Right lobe of liver (tissue), 4 donors: ENCODE measurements at regions not wholly inside any gene's neighbourhood (a gene's known extent, or its start where the extent isn't known, plus 50 kb on each side); places are given as distances from the start of the nearest gene placed in this dataset.
"Not testable (repeated sequence)": the region's sequence is repeated elsewhere in the genome, so short reads cannot be mapped to it uniquely, and the experiment has no call there.

Experiments used
- CTCF ChIP-seq, 4 donors: fragments of 200-600 bp in 3 of 4; fragments of 450-650 bp in 1 of 4; IDR thresholded peaks; one replicate each; pipeline versions ENCODE4 v1.5.1 to v1.8.0; 2016 to 2022; ENCODE audit warnings: antibody characterized with exemption in 4 of 4, mild to moderate bottlenecking in 2 of 4
- POLR2A ChIP-seq: fragments of 450-650 bp; IDR thresholded peaks from one replicate; pipeline ENCODE4 v1.6.1; 2017; ENCODE audit warnings: antibody characterized with exemption, mild to moderate bottlenecking
- donor health status: DM: no; HTN: no; CAD: no.
- donor health status: DM: no; HTN: no; CAD: no.
- donor health status: DM: no; HTN: yes; CAD: no.

- not testable (repeated sequence) for TF ChIP-seq CTCF (IDR thresholded peaks at IDR 0.05); POLR2A
Measured at GRCh38 chr15:20470810-20471209, 70.8 kb downstream of the GOLGA6L6 start.
